ENCODE measurements at regions not wholly inside any gene's neighbourhood (a gene's known extent, or its start where the extent isn't known, plus 50 kb on each side); places are given as distances from the start of the nearest gene placed in this dataset.
"Not testable (repeated sequence)": the region's sequence is repeated elsewhere in the genome, so short reads cannot be mapped to it uniquely, and the experiment has no call there.

DNA sequence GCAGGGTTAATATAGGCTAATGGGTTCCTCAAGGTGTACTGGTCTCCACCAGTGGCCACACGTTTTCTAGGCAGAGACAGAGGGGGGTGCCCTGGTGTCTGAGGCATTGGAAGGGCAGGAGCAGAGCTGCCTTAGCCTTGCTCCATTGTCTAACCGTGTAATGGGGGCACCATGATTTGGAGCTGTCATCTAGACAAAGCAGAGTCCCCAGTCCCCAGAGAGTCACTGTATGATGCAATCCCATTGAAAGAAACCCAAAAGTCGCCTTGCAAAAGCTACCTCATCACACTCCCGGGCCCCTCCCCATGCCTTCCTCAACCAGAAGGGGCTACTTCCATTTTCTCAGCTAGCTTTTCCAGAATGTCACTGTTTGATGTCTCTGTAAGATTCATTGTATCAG, 487.1 kb downstream of the AACS start:
- peaks cover 2% of the 10 kb centered on the region for H3K79me1 ChIP-seq (ENCODE audit: low read depth, low read length)
- H4K91ac ChIP-seq (ENCODE audit: low read depth, low read length, poor library complexity) = no peak overlapping the region
- H3K4me3 ChIP-seq (ENCODE audit: low read length in 2 of 2) = no peak overlapping the region
- peaks cover 0 to 5% of the 10 kb centered on the region in 2 donors for H3K9me3 ChIP-seq (replicated peaks in 1 of 2; ENCODE audit: control insufficient read depth in 2 of 2, insufficient read depth in 1 of 2, low read depth in 1 of 2, low read length in 2 of 2)
- H2BK15ac ChIP-seq (ENCODE audit: low read length) = no peak overlapping the region
- no peak overlapping the region for H2BK120ac ChIP-seq (ENCODE audit: low read depth, low read length)
- H3K4me2 ChIP-seq (ENCODE audit: insufficient read depth, low read length, poor library complexity, severe bottlenecking) = no peak overlapping the region
- no CpG with 5 or more reads among the region's 4 CpGs for WGBS, 2 donors (ENCODE audit: extremely low coverage in 2 of 2, insufficient read length in 2 of 2, insufficient replicate concordance in 1 of 2)
- no peak overlapping the region for H2BK12ac ChIP-seq (ENCODE audit: low read length)
- H3K27ac ChIP-seq (replicated peaks; ENCODE audit: low read length) = no peak overlapping the region
- H4K8ac ChIP-seq (ENCODE audit: low read depth, low read length) = no peak overlapping the region
- H2AFZ ChIP-seq (ENCODE audit: low read length) = no peak overlapping the region
- H3K4me1 ChIP-seq (ENCODE audit: control insufficient read depth in 2 of 2, insufficient read depth in 1 of 2, low read depth in 1 of 2, low read length in 2 of 2) = peaks cover 0 to 9% of the 10 kb centered on the region in 2 donors
- no peak overlapping the region for H3K23ac ChIP-seq (ENCODE audit: low read depth, low read length, poor library complexity)
- no peaks in the 10 kb centered on the region for H3K36me3 ChIP-seq (replicated peaks in 1 of 2; ENCODE audit: control insufficient read depth in 2 of 2, insufficient read depth in 2 of 2, low read length in 2 of 2)
- H3K27me3 ChIP-seq (ENCODE audit: control insufficient read depth in 3 of 3, insufficient read depth in 3 of 3, low read depth in 1 of 3, low read length in 3 of 3) = no peaks in the 10 kb centered on the region
- peak overlapping the region; percentile 49 for H3K18ac ChIP-seq (ENCODE audit: low read length)
- no peak overlapping the region for H2AK5ac ChIP-seq (ENCODE audit: low read depth, low read length)
- no peak overlapping the region for H2BK5ac ChIP-seq (ENCODE audit: low read length)
- H3K14ac ChIP-seq (ENCODE audit: low read length) = no peak overlapping the region
- H3K4ac ChIP-seq (ENCODE audit: low read length) = no peak overlapping the region
- no peak for DNase-seq (ENCODE audit: low spot score)
- no peak overlapping the region for H3K9ac ChIP-seq (ENCODE audit: low read depth, low read length, poor library complexity)

DNA sequence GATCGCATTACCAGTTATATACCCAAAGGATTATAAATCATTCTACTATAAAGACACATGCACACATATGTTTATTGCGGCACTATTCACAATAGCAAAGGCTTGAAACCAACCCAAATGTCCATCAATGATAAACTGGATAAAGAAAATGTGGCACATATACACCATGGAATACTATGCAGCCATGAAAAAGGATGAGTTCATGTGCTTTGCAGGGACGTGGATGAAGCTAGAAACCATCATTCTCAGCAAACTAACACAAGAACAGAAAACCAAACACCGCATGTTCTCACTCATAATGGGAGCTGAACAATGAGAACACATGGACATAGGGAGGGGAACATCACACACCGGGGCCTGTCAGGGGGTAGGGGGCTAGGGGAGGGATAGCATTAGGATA, 495.8 kb downstream of the AACS start:
- not testable (repeated sequence) for H3K4me1 ChIP-seq (ENCODE audit: control insufficient read depth in 2 of 2, insufficient read depth in 1 of 2, low read depth in 1 of 2, low read length in 2 of 2); H3K9me3 ChIP-seq (replicated peaks in 1 of 2; ENCODE audit: control insufficient read depth in 2 of 2, insufficient read depth in 1 of 2, low read depth in 1 of 2, low read length in 2 of 2); DNase-seq (ENCODE audit: low spot score); H3K36me3 ChIP-seq (replicated peaks in 1 of 2; ENCODE audit: control insufficient read depth in 2 of 2, insufficient read depth in 2 of 2, low read length in 2 of 2); H3K18ac ChIP-seq (ENCODE audit: low read length); H2BK15ac ChIP-seq (ENCODE audit: low read length); H2BK12ac ChIP-seq (ENCODE audit: low read length); H3K79me1 ChIP-seq (ENCODE audit: low read depth, low read length); H3K4me3 ChIP-seq (ENCODE audit: low read length in 2 of 2); H2AFZ ChIP-seq (ENCODE audit: low read length); H3K27ac ChIP-seq (replicated peaks; ENCODE audit: low read length); H3K4me2 ChIP-seq (ENCODE audit: insufficient read depth, low read length, poor library complexity, severe bottlenecking); H3K23ac ChIP-seq (ENCODE audit: low read depth, low read length, poor library complexity); H3K27me3 ChIP-seq (ENCODE audit: control insufficient read depth in 3 of 3, insufficient read depth in 3 of 3, low read depth in 1 of 3, low read length in 3 of 3); H4K8ac ChIP-seq (ENCODE audit: low read depth, low read length); H2BK5ac ChIP-seq (ENCODE audit: low read length); H3K14ac ChIP-seq (ENCODE audit: low read length); H3K4ac ChIP-seq (ENCODE audit: low read length); H2BK120ac ChIP-seq (ENCODE audit: low read depth, low read length); H2AK5ac ChIP-seq (ENCODE audit: low read depth, low read length); H4K91ac ChIP-seq (ENCODE audit: low read depth, low read length, poor library complexity); H3K9ac ChIP-seq (ENCODE audit: low read depth, low read length, poor library complexity)
- no CpG with 5 or more reads among the region's 5 CpGs for WGBS, 2 donors (ENCODE audit: extremely low coverage in 2 of 2, insufficient read length in 2 of 2, insufficient replicate concordance in 1 of 2)

DNA sequence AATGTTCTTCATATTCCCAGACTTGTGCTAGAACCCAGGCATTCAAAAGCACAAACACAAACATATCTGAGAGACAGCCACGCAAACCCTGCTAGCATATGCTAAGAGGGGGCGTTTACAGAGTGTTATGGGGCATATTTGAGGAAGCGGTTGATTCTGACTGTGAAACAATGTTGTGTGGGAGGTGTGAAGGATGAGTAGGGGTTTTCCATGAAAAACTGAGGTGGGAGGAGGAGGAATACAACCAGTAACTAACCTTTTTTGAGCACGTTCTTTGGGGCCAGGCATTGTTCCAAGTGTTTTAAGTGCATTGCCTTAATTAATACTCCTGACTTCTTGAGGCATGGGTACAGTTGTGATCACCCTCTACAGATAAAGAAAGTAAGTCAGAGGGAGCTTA, 499.5 kb downstream of the AACS start:
- no peaks in the 10 kb centered on the region for H3K27me3 ChIP-seq (ENCODE audit: control insufficient read depth in 3 of 3, insufficient read depth in 3 of 3, low read depth in 1 of 3, low read length in 3 of 3)
- no peak overlapping the region for H3K27ac ChIP-seq (replicated peaks; ENCODE audit: low read length)
- WGBS, 2 donors (ENCODE audit: extremely low coverage in 2 of 2, insufficient read length in 2 of 2, insufficient replicate concordance in 1 of 2) = 100% methylated on average over 1 of the region's 4 CpGs; no CpG with 5 or more reads in 1 of the 2 donors
- H3K9ac ChIP-seq (ENCODE audit: low read depth, low read length, poor library complexity) = no peak overlapping the region
- peaks cover 2% of the 10 kb centered on the region for H3K79me1 ChIP-seq (ENCODE audit: low read depth, low read length)
- no peak overlapping the region for H4K91ac ChIP-seq (ENCODE audit: low read depth, low read length, poor library complexity)
- H4K8ac ChIP-seq (ENCODE audit: low read depth, low read length) = no peak overlapping the region
- no peak overlapping the region for H2BK5ac ChIP-seq (ENCODE audit: low read length)
- no peak overlapping the region for H2BK15ac ChIP-seq (ENCODE audit: low read length)
- no peaks in the 10 kb centered on the region for H3K36me3 ChIP-seq (replicated peaks in 1 of 2; ENCODE audit: control insufficient read depth in 2 of 2, insufficient read depth in 2 of 2, low read length in 2 of 2)
- H2BK12ac ChIP-seq (ENCODE audit: low read length) = no peak overlapping the region
- no peak overlapping the region for H2BK120ac ChIP-seq (ENCODE audit: low read depth, low read length)
- H3K9me3 ChIP-seq (replicated peaks in 1 of 2; ENCODE audit: control insufficient read depth in 2 of 2, insufficient read depth in 1 of 2, low read depth in 1 of 2, low read length in 2 of 2) = peaks cover 0 to 6% of the 10 kb centered on the region in 2 donors
- H3K4me1 ChIP-seq (ENCODE audit: control insufficient read depth in 2 of 2, insufficient read depth in 1 of 2, low read depth in 1 of 2, low read length in 2 of 2) = no peaks in the 10 kb centered on the region
- no peak overlapping the region for H3K18ac ChIP-seq (ENCODE audit: low read length)
- no peak overlapping the region for H3K4ac ChIP-seq (ENCODE audit: low read length)
- H3K14ac ChIP-seq (ENCODE audit: low read length) = no peak overlapping the region
- no peak for DNase-seq (ENCODE audit: low spot score)
- no peak overlapping the region for H2AK5ac ChIP-seq (ENCODE audit: low read depth, low read length)
- no peak overlapping the region for H2AFZ ChIP-seq (ENCODE audit: low read length)
- no peak overlapping the region for H3K4me3 ChIP-seq (ENCODE audit: low read length in 2 of 2)
- no peak overlapping the region for H3K23ac ChIP-seq (ENCODE audit: low read depth, low read length, poor library complexity)
- no peak overlapping the region for H3K4me2 ChIP-seq (ENCODE audit: insufficient read depth, low read length, poor library complexity, severe bottlenecking)

DNA sequence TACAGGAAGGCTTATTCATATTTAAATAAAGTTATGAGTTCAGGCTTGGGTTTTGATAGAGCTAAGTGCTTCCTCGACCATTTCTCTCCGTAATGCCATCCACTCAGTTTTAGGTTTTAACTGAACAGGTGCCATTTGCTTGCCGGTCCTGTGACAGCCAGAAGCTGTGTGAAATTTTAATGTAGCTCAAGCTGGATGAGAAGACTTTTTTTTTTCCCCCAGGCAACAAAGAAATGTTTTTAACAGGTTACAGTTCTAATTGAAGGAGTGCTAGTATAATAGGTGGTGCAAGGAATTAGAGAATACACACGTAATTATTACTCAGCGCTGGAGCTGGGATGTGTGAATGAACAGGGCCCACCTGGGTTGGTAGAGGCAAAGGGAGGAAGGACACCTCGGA, 502.3 kb downstream of the AACS start:
- Histone ChIP-seq H2AK5ac (ENCODE audit: low read depth, low read length) (no peak overlapping the region), H3K36me3 (replicated peaks in 1 of 2; ENCODE audit: control insufficient read depth in 2 of 2, insufficient read depth in 2 of 2, low read length in 2 of 2) (no peaks in the 10 kb centered on the region), H3K4me3 (ENCODE audit: low read length in 2 of 2) (no peak overlapping the region), H3K4ac (ENCODE audit: low read length) (no peak overlapping the region), H3K27ac (replicated peaks; ENCODE audit: low read length) (no peak overlapping the region), H4K91ac (ENCODE audit: low read depth, low read length, poor library complexity) (no peak overlapping the region), H2BK5ac (ENCODE audit: low read length) (no peak overlapping the region), H2BK15ac (ENCODE audit: low read length) (no peak overlapping the region), H3K14ac (ENCODE audit: low read length) (no peak overlapping the region), H2BK120ac (ENCODE audit: low read depth, low read length) (no peak overlapping the region), H2AFZ (ENCODE audit: low read length) (no peak overlapping the region), H3K9ac (ENCODE audit: low read depth, low read length, poor library complexity) (no peak overlapping the region), H2BK12ac (ENCODE audit: low read length) (no peak overlapping the region), H3K23ac (ENCODE audit: low read depth, low read length, poor library complexity) (no peak overlapping the region), H3K79me1 (ENCODE audit: low read depth, low read length) (no peaks in the 10 kb centered on the region), H4K8ac (ENCODE audit: low read depth, low read length) (no peak overlapping the region), H3K4me2 (ENCODE audit: insufficient read depth, low read length, poor library complexity, severe bottlenecking) (no peak overlapping the region), H3K9me3 (replicated peaks in 1 of 2; ENCODE audit: control insufficient read depth in 2 of 2, insufficient read depth in 1 of 2, low read depth in 1 of 2, low read length in 2 of 2) (peaks cover 0 to 6% of the 10 kb centered on the region in 2 donors), H3K4me1 (ENCODE audit: control insufficient read depth in 2 of 2, insufficient read depth in 1 of 2, low read depth in 1 of 2, low read length in 2 of 2) (no peaks in the 10 kb centered on the region), H3K18ac (ENCODE audit: low read length) (no peak overlapping the region), H3K27me3 (ENCODE audit: control insufficient read depth in 3 of 3, insufficient read depth in 3 of 3, low read depth in 1 of 3, low read length in 3 of 3) (no peaks in the 10 kb centered on the region)
- no CpG with 5 or more reads among the region's 6 CpGs for WGBS, 2 donors (ENCODE audit: extremely low coverage in 2 of 2, insufficient read length in 2 of 2, insufficient replicate concordance in 1 of 2)
- DNase-seq (ENCODE audit: low spot score) = no peak
